Activated B cell treated with CpG ODN at 0.5 μM for 24 hours (primary cell): ENCODE measurements at regions not wholly inside any gene's neighbourhood (a gene's known extent, or its start where the extent isn't known, plus 50 kb on each side); places are given as distances from the start of the nearest gene placed in this dataset.
A peak's percentile ranks its signal among the peaks of the same experiment; 100 is the strongest.
"Not testable (repeated sequence)": the region's sequence is repeated elsewhere in the genome, so short reads cannot be mapped to it uniquely, and the experiment has no call there.

ENCODE experiments used
- ATAC-seq: fragments of 200-7000 bp; cut with Tn5 transposase; one replicate; pipeline ENCODE4 v1.10.0; 2021; ENCODE audit warnings: low read depth, mild to moderate bottlenecking, moderate library complexity
- CTCF ChIA-PET: fragments of 350-600 bp; sonication (Branson Sonifier 250); formaldehyde crosslinking; loops from one replicate; lab custom pipeline; 2021; ENCODE audit warnings: antibody characterized with exemption; lab: Charles Lee
- POLR2A ChIA-PET: fragments of 350-600 bp; sonication (Branson Sonifier 250); formaldehyde crosslinking; loops from one replicate; lab custom pipeline; 2021; ENCODE audit warnings: antibody characterized with exemption; lab: Charles Lee
- DNase-seq: peaks from one replicate; pipeline ENCODE4 v3.0.0; 2022
- H3K27ac Mint-ChIP-seq: one replicate; pipeline ENCODE4 v1.8.0; 2020; ENCODE audit warnings: mixed read lengths
- H3K27me3 Mint-ChIP-seq: one replicate; pipeline ENCODE4 v1.8.0; 2021; ENCODE audit warnings: mixed read lengths
- H3K36me3 Mint-ChIP-seq: one replicate; pipeline ENCODE4 v1.8.0; 2021; ENCODE audit warnings: low read depth, mixed read lengths
- H3K4me1 Mint-ChIP-seq: one replicate; pipeline ENCODE4 v1.8.0; 2021; ENCODE audit warnings: mixed read lengths
- H3K4me3 Mint-ChIP-seq: one replicate; pipeline ENCODE4 v1.8.0; 2020; ENCODE audit warnings: mild to moderate bottlenecking, mixed read lengths
- H3K9me3 Mint-ChIP-seq: one replicate; pipeline ENCODE4 v1.8.0; 2020; ENCODE audit warnings: mixed read lengths
- intact Hi-C: fragments of 100-400 bp; cut with micrococcal nuclease; formaldehyde crosslinking; loops from one replicate; pipeline ENCODE4 v1.15.1; 2024
- TF ChIP-seq, protein P1 (sequence below): fragments of 200-600 bp; IDR thresholded peaks from one replicate; pipeline ENCODE4 v1.8.0; 2022; ENCODE audit warnings: antibody characterized with exemption, mild to moderate bottlenecking

DNA sequence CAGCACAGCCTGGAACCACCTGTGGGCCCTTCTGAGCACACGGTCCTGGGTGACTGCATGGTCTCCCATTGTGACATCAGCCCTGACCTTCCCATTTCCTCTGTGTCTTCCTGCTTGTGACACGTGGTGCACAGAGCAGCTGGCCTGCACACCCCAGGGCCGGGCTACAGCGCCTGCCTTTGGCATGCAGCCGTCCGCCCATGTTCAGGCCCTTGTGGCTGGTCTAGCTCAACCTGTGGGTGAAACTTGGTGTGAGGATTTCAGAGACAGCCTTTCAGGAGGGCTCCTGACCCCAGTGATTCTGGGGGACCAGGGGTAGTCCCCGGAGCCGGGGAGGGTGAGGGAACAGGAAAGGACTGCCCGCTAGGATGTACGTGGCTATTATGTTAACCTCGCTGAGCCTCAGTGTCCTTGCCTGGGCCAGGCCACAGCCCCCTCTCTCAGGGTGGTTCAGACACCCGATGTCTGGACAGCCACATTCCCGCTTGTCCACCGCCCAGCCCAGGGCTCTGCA is 284.8 kb upstream of the HS6ST1 start:
- H3K27me3 Mint-ChIP-seq = no peaks in the 10 kb centered on the region
- no peaks in the 10 kb centered on the region for H3K36me3 Mint-ChIP-seq
- TF ChIP-seq, protein P1, sequence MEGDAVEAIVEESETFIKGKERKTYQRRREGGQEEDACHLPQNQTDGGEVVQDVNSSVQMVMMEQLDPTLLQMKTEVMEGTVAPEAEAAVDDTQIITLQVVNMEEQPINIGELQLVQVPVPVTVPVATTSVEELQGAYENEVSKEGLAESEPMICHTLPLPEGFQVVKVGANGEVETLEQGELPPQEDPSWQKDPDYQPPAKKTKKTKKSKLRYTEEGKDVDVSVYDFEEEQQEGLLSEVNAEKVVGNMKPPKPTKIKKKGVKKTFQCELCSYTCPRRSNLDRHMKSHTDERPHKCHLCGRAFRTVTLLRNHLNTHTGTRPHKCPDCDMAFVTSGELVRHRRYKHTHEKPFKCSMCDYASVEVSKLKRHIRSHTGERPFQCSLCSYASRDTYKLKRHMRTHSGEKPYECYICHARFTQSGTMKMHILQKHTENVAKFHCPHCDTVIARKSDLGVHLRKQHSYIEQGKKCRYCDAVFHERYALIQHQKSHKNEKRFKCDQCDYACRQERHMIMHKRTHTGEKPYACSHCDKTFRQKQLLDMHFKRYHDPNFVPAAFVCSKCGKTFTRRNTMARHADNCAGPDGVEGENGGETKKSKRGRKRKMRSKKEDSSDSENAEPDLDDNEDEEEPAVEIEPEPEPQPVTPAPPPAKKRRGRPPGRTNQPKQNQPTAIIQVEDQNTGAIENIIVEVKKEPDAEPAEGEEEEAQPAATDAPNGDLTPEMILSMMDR = no peak
- ChIA-PET POLR2A (no interaction called here), CTCF (no interaction called here)
- ATAC-seq (no peak), DNase-seq (peak; percentile 12)
- intact Hi-C loops = no loop called here
- no peak overlapping the region for H3K27ac Mint-ChIP-seq
- no peak overlapping the region for H3K4me3 Mint-ChIP-seq
- no peaks in the 10 kb centered on the region for H3K4me1 Mint-ChIP-seq
- no peaks in the 10 kb centered on the region for H3K9me3 Mint-ChIP-seq

DNA sequence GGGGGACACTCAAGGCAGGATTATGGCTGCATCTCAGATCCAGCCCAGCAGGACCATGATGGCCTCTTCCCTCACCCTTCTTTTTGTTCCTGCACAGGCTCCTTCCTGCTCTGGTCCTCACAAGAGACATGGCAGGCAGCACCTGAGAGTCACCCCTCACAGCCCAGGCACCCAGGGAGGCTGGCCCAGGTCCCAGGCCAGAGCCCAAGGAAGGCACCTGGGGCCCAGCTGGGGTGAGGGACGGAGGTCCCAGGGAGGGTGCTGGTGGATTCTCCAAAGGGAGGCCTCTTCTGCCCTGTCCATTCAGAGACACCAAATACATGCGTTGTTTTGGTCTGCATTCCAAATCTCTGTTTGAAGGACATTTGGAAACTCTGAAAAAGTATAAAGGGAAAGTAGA is 285.4 kb upstream of the HS6ST1 start:
- Mint-ChIP-seq H3K27ac (no peak overlapping the region), H3K4me3 (no peak overlapping the region), H3K36me3 (no peaks in the 10 kb centered on the region), H3K27me3 (no peaks in the 10 kb centered on the region), H3K4me1 (no peaks in the 10 kb centered on the region), H3K9me3 (no peaks in the 10 kb centered on the region)
- ChIA-PET CTCF (no interaction called here), POLR2A (no interaction called here)
- TF ChIP-seq, protein P1 = no peak
- intact Hi-C loops = no loop called here
- no peak for DNase-seq
- ATAC-seq = no peak

DNA sequence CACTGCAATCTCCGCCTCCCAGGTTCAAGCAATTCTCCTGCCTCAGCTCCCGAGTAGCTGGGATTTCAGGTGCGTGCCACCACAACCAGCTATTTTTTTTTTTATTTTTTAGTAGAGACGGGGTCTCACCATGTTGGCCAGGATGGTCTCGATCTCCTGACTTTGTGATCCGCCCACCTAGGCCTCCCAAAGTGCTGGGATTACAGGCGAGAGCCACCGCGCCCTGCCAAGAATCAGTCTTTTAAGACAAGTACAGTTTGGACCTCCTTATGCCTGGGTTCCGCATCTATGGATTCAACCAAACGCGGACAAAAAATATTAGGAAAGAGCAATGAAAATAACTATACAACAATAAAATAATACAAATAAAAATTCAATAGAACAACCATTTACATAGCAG is 285.9 kb upstream of the HS6ST1 start:
- intact Hi-C loops, H3K27me3 Mint-ChIP-seq, H3K4me1 Mint-ChIP-seq, H3K9me3 Mint-ChIP-seq, DNase-seq, ATAC-seq, H3K4me3 Mint-ChIP-seq, H3K27ac Mint-ChIP-seq, H3K36me3 Mint-ChIP-seq, POLR2A ChIA-PET, CTCF ChIA-PET: not testable (repeated sequence)

DNA sequence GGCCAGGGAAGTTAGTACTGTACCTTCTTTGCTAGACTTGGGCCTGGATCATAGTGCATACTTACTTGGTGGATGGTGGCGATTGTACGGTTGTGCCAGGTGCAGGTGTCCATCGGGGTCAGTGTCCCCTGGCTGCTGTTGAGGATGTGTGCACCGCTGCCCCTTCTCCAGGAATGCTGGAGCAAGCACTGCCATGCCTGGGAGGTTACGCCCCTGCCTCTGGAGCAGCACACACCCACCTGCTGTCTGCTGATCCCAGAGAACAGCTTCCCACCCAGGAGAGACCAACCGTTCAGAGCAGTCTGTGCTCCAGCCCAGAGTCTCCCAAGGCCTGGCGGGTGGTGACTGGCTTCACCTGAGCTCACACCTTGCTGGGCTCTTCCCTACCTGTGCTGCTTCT is 286.8 kb upstream of the HS6ST1 start:
- Mint-ChIP-seq H3K4me3 (no peak overlapping the region), H3K9me3 (no peaks in the 10 kb centered on the region), H3K27ac (no peak overlapping the region), H3K36me3 (no peaks in the 10 kb centered on the region), H3K27me3 (no peaks in the 10 kb centered on the region), H3K4me1 (no peaks in the 10 kb centered on the region)
- ChIA-PET CTCF (no interaction called here), POLR2A (no interaction called here)
- ATAC-seq = no peak
- TF ChIP-seq, protein P1 = no peak
- intact Hi-C loops = no loop called here
- DNase-seq = peak; percentile 7

DNA sequence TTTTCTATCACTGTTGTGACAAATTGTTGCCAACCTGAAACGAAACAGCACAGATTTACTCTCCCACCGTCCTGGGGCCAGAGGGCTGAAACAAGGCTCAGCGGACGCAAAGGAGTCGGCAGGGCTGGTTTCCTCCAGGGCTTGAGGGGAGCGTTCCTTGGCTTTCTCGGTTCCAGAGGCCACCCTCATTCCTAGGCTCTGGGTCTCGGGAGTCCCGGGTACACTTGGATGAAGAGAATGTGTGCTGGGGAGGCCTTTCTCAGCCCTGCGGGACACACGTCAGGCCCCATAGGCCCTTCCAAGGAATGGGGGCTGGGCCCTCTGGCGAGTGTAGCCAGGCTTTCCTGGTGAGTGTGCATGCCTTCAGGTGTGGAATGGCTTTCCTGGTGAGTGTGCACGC is 287.3 kb upstream of the HS6ST1 start:
- intact Hi-C loops = no loop called here
- ATAC-seq (no peak), DNase-seq (peak; percentile 2)
- TF ChIP-seq, protein P1 = no peak
- Mint-ChIP-seq H3K27ac (no peak overlapping the region), H3K27me3 (no peaks in the 10 kb centered on the region), H3K4me1 (no peaks in the 10 kb centered on the region), H3K36me3 (no peaks in the 10 kb centered on the region), H3K4me3 (no peak overlapping the region), H3K9me3 (no peaks in the 10 kb centered on the region)
- ChIA-PET POLR2A (no interaction called here), CTCF (no interaction called here)

DNA sequence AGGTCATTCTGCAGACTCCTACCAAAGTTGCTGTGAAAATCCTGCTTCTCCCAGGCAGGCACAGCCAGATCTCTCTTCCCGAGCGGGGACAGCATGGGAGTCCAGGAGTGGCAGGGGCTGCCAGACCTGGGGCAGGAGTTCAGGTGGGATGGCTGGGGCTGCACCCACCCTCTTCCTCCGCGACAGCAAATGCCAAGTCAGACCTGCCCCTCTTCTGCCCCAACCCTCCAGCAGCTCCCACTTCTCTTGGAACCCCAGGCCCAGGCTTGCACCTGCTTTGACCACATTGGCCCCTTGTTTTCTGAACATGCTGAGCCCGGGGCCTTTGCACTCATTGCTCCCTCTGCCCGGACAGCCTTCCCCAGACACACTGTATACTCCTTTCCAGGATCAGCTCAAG is 288.2 kb upstream of the HS6ST1 start:
- ChIA-PET POLR2A (no interaction called here), CTCF (no interaction called here)
- H3K36me3 Mint-ChIP-seq = no peaks in the 10 kb centered on the region
- TF ChIP-seq, protein P1 = no peak
- no peak overlapping the region for H3K27ac Mint-ChIP-seq
- DNase-seq = no peak
- no peaks in the 10 kb centered on the region for H3K27me3 Mint-ChIP-seq
- no peaks in the 10 kb centered on the region for H3K9me3 Mint-ChIP-seq
- intact Hi-C loops = no loop called here
- ATAC-seq = no peak
- no peak overlapping the region for H3K4me3 Mint-ChIP-seq
- no peaks in the 10 kb centered on the region for H3K4me1 Mint-ChIP-seq
